ENCODE measurements at regions not wholly inside any gene's neighbourhood (a gene's known extent, or its start where the extent isn't known, plus 50 kb on each side); places are given as distances from the start of the nearest gene placed in this dataset. TPM values are rescaled to one million over a fixed set of nuclear protein-coding genes. Genes with fewer than 3 reads are reported as not detected.
"Not testable (repeated sequence)": the region's sequence is repeated elsewhere in the genome, so short reads cannot be mapped to it uniquely, and the experiment has no call there.

DNA sequence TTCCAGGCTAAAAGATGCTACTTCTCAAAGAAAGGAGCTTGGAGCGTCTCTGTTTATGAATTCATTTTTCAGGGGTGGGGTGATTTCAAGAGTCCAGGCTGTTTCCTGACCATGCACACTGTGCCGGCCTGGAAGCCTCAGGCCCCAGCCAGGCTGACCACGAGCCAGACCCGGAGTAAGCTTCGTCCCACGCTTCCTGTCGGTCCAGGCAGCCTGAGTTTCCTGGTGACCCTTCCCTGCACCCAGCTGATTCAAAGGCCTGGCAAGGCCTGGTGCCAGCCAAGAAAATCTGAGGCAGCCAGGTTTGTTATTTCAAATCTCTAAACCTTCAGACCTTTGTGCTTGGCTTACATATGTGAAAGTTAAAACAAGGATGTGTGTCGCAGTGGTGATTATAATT is 62.1 kb upstream of the SMURF2 start:
- H3K9me3 Mint-ChIP-seq, H3K4me3 Mint-ChIP-seq, DNase-seq, POLR2A ChIA-PET, ATAC-seq, H3K27me3 Mint-ChIP-seq, H3K36me3 Mint-ChIP-seq, H3K4me1 Mint-ChIP-seq: not testable (repeated sequence)
- peak overlapping the region in 1 of 10 donors; percentile 31 for H3K27ac Mint-ChIP-seq

DNA sequence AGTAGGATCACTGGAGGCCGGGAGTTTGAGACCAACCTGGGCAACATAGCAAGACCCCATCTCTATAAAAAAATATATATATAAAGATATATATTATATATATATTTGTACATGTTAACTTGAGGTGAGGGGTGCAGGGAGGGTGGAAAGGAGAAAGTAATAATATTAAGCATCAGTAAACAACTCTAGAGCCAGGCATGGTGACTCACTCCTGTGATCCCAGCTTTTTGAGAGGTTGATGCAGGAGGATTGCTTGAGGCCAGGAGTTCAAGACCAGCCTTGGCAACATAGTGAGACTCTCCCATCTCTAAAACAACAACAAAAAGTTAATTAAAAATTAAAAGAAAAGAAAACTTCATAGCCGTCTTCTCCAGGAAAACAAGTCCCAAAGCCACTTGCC is 61.7 kb upstream of the SMURF2 start:
- Mint-ChIP-seq H3K4me1 (peaks cover 0 to 4% (median under 1%) of the 10 kb centered on the region in 4 donors), H3K4me3 (no peak overlapping the region), H3K9me3 (no peaks in the 10 kb centered on the region), H3K36me3 (no peaks in the 10 kb centered on the region), H3K27ac (no peak overlapping the region), H3K27me3 (peaks cover 0 to 2% (median 0%) of the 10 kb centered on the region in 5 donors)
- POLR2A ChIA-PET, result interaction anchor here (0.7 kb wide), 1 partner anchor 62 kb away, joined by 3 read pairs; no protein-coding TSS in a partner anchor
- no peak for ATAC-seq
- no peak for DNase-seq

DNA sequence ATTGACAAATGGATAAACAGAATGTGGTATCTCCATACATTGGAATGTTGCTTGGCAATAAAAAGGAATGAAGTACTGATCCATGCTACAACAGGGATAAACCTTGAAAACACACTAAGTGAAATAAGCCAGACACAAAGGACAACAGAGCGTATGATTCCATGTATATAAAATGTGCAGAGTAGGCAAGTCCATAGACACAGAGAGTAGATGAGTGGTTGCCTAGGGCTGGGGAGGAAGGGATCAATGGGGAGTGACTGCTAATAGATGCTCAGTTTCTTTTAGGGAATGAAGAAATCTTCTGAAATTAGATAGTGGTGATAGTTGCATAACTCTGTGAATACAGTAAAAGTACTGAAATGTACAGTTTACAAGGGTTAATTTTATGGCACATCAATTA is 59.4 kb upstream of the SMURF2 start:
- H3K4me1 Mint-ChIP-seq, POLR2A ChIA-PET, H3K4me3 Mint-ChIP-seq, H3K36me3 Mint-ChIP-seq, H3K9me3 Mint-ChIP-seq, ATAC-seq, H3K27ac Mint-ChIP-seq, DNase-seq, H3K27me3 Mint-ChIP-seq: not testable (repeated sequence)

DNA sequence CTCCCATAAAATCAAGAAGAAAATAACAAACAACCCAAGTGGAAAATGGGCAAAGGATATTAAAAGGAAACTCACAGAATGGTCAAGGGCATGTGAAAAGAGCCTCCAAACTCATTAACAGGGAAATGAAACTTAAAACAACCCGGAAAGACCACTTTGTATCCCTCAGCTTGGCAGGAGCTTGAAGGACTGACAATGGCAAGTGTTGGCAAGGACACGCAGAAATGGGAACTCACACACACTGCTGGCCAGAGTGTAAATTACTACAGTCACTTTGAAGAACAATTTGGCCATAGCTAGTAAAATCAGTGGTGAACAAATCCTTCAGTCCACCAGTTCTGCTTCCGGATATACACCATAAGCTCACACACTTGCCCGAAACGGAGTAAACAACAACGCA is 58.1 kb upstream of the SMURF2 start:
- ATAC-seq, DNase-seq, H3K4me3 Mint-ChIP-seq, H3K27ac Mint-ChIP-seq, H3K36me3 Mint-ChIP-seq, H3K4me1 Mint-ChIP-seq, H3K9me3 Mint-ChIP-seq, H3K27me3 Mint-ChIP-seq: not testable (repeated sequence)
- POLR2A ChIA-PET, result interaction anchor here (0.7 kb wide), 1 partner anchor 108 kb away, joined by 3 read pairs; no protein-coding TSS in a partner anchor

DNA sequence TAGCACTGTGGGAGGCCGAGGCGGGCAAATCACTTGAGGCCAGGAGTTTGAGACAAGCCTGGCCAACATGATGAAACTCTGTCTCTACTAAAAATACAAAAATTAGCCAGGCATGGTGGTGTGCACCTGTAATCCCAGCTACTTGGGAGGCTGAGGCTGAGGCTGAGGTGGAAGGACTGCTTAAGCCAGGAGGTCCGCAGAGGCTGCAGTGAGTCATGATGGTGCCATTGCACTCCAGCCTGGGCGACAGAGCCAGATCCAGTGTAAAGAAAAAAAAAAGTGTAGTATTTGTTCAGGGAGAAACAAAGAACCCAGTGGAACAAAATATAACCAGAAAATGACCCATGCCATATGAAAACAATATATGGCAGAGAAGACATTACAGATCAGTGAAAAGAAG is 57.4 kb upstream of the SMURF2 start:
- H3K9me3 Mint-ChIP-seq, H3K4me1 Mint-ChIP-seq, DNase-seq, H3K4me3 Mint-ChIP-seq, ATAC-seq, POLR2A ChIA-PET, H3K36me3 Mint-ChIP-seq, H3K27me3 Mint-ChIP-seq: not testable (repeated sequence)
- peak overlapping the region in 1 of 10 donors; percentile 66 for H3K27ac Mint-ChIP-seq

DNA sequence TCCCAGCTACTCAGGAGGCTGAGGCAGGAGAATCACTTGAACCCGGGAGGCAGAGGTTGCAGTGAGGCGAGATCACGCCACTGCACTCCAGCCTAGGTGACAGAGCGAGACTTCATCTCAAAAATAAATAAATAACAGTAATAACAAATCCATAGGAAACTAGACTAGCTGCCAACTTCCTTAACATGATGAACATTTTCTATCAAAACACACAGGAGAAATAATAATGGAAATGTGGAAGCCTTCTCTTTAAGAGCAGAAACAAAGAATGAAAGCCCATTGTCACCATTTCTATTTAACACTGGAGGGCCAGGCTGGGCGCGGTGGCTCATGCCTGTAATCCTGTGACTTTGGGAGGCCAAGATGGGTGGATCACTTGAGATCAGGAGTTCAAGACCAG is 56.7 kb upstream of the SMURF2 start:
- POLR2A ChIA-PET, H3K27me3 Mint-ChIP-seq, H3K36me3 Mint-ChIP-seq, ATAC-seq, H3K9me3 Mint-ChIP-seq, H3K27ac Mint-ChIP-seq, H3K4me3 Mint-ChIP-seq, DNase-seq: not testable (repeated sequence)
- H3K4me1 Mint-ChIP-seq, result peaks cover 6 to 11% (median 9%) of the 10 kb centered on the region in 4 donors

DNA sequence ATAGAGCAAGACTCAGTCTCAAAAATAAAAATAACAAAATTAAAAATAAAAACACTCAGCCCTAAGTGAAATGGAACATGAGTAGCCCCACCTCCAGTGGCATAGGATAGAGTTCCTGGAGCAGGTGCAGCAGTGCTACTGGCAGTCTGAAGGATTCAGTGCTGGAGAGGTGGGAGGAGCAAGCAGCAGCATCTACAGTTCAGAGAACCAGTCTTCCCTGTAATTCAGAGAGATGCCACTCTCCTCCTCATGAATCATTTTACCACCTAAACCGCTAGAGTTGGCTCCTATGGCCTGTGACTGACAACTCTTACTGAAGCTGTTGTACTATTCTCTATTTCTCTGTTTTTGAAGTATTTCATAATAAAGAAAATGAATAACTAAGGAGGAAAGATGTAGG is 56.0 kb upstream of the SMURF2 start:
- H3K4me3 Mint-ChIP-seq, result no peak overlapping the region
- no peaks in the 10 kb centered on the region for H3K36me3 Mint-ChIP-seq
- ATAC-seq (no peak), DNase-seq (no peak)
- POLR2A ChIA-PET, result no interaction called here
- no peaks in the 10 kb centered on the region for H3K27me3 Mint-ChIP-seq
- no peaks in the 10 kb centered on the region for H3K9me3 Mint-ChIP-seq
- H3K27ac Mint-ChIP-seq, result no peak overlapping the region
- peaks cover 8 to 19% (median 17%) of the 10 kb centered on the region in 4 donors for H3K4me1 Mint-ChIP-seq

DNA sequence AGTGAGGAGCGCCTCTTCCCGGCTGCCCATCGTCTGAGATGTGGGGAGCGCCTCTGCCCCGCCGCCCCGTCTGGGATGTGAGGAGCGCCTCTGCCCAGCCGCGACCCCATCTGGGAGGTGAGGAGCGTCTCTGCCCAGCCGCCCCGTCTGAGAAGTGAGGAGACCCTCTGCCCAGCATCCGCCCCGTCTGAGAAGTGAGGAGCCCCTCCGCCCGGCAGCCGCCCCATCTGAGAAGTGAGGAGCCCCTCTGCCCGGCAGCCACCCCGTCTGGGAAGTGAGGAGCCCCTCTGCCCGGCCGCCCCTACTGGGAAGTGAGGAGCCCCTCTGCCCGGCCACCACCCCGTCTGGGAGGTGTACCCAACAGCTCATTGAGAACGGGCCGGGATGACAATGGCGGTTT is 54.4 kb upstream of the SMURF2 start:
- H3K27ac Mint-ChIP-seq, H3K4me3 Mint-ChIP-seq, POLR2A ChIA-PET, DNase-seq, H3K27me3 Mint-ChIP-seq, ATAC-seq, H3K9me3 Mint-ChIP-seq, H3K36me3 Mint-ChIP-seq: not testable (repeated sequence)
- H3K4me1 Mint-ChIP-seq, result peaks cover 10 to 34% (median 30%) of the 10 kb centered on the region in 4 donors

DNA sequence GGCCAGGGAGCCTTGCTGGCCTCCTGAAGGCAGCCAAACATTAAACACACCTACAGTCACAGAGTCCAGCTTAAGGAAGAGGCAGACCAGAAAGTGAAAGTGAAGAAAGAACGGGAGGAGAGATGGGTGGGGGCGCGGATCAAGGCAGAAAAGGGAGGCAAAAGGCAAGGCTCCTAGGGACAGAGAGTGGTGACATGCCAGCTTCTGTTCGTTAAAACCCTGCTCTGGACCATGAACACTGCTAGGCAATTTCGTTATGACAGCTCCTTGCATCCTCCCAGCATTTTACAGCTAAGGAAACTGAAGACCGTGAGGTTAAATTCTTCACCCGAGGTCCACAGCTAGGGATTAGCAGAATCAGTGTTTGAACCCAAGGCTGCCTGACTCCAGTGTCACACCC is 51.7 kb upstream of the SMURF2 start:
- H3K27ac Mint-ChIP-seq, result peak overlapping the region in 8 of 10 donors; percentile 43 to 94 (median 51)
- H3K27me3 Mint-ChIP-seq, H3K36me3 Mint-ChIP-seq, H3K9me3 Mint-ChIP-seq, ATAC-seq: not testable (repeated sequence)
- H3K4me3 Mint-ChIP-seq, result peak overlapping the region; percentile 76 to 92 (median 88)
- POLR2A ChIA-PET, result interaction anchor here (0.7 to 1.3 kb wide), 3 partner anchors 17 to 166 kb away, joined by 3 to 6 read pairs (median 4); partner anchors contain the start of gene SMURF2
- peak in 3 of 10 donors; percentile 15 to 22 (median 18) for DNase-seq
- peaks cover 22 to 62% (median 53%) of the 10 kb centered on the region in 4 donors for H3K4me1 Mint-ChIP-seq

DNA sequence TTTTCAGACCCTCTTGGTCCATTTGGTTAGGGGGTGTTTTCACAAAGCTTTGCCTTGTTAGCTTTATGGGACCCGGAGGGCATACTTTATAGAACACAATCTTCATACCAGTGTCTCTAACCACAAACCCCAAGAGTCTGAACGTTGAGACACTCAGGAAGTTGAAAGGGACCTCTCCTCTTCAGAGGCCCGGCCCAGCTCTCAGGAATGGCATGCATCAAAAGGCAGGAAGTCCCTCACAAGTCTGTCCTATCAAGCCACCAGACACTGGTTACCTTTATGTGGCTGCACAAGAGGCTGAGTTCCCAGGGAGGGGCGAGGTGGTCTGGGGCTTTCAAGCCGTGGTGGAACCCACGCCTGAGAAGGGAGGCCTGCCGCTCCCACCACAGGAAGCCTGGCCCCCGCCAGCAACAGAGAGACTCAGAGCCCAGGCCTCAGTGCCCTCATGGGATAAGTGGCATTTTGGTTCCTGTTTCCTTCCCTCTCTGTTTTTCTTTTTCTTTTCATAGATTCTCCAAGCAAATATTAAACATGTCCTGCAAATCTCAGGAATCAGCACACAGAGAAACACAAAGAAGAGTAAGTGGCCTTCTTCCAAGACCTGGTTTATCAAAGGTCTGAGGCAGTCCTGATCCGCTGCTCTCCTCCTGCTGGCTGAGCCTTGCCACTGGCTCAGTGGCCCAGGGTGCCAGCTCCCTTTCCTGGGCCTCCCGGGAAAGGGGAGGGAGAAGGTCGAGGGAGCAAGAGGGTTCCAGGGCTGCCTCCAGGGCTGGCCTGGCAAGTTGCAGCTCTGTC is 50.6 kb upstream of the SMURF2 start:
- POLR2A ChIA-PET, result interaction anchor here (0.7 to 1.3 kb wide), 3 partner anchors 18 to 206 kb away, joined by 3 to 6 read pairs (median 4); partner anchors contain the start of genes CEP95 and SMURF2
- DNase-seq, result peak in 9 of 10 donors; percentile 36 to 74 (median 53)
- Mint-ChIP-seq H3K27ac (peak overlapping the region; percentile 14 to 94 (median 76)), H3K4me3 (peak overlapping the region; percentile 76 to 92 (median 88)), H3K4me1 (peaks cover 26 to 69% (median 61%) of the 10 kb centered on the region in 4 donors)
- H3K36me3 Mint-ChIP-seq, H3K9me3 Mint-ChIP-seq, H3K27me3 Mint-ChIP-seq: not testable (repeated sequence)
- peak; percentile 87 to 92 for ATAC-seq

Small RNA genes lying in the stretch of these regions (microRNA-seq; reads per million reads assigned to microRNA genes)
- gene MIR6080 (ENCODE audit: borderline microRNAs expressed), result not detected

Measured in naive thymus-derived CD8-positive, alpha-beta T cell (primary cell).